T1000 (cell line): ENCODE measurements at regions not wholly inside any gene's neighbourhood (a gene's known extent, or its start where the extent isn't known, plus 50 kb on each side); places are given as distances from the start of the nearest gene placed in this dataset.

Source experiments
- DNase-seq: peaks from one replicate; lab custom pipeline; 2025; ENCODE audit warnings: mixed read lengths; lab: John Stamatoyannopoulos, UW

DNA sequence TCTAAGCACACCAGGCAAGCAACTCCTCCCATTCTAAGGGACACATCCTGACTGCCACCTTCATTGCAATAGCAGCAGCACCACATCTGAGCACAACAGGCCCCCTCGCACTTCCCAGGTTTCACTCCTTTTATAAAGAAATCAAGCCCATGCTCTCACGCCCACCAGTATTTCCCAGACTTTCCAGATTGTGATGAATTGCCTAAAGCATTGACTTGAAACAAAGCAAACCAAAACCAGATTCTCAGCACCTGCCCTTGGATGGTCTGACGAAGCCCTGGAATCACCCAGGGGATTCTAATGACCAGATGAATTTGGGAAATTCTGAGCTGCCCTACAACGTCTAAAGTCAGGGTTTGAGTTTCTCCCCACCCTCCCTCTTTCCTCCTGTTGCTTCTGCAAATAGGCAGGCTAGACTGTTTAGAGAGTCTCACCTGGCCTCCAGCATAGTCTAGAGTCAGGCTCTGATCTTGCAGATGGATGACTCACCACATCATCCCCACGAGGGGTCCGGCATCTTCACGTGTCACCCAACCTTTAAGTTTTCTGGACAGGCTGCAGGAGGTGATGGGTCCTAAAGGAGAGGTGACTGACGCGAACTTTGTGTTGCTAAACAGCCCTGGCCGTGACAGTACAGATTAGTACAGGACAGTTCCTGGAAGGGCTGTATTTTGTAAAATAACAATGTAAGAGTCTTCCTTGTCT, 198.0 kb downstream of the SKIDA1 start:
- DNase-seq, result no peak

- no peak for DNase-seq
Measured at GRCh38 chr10:21326594-21327288, 198.7 kb downstream of the SKIDA1 start.

DNA sequence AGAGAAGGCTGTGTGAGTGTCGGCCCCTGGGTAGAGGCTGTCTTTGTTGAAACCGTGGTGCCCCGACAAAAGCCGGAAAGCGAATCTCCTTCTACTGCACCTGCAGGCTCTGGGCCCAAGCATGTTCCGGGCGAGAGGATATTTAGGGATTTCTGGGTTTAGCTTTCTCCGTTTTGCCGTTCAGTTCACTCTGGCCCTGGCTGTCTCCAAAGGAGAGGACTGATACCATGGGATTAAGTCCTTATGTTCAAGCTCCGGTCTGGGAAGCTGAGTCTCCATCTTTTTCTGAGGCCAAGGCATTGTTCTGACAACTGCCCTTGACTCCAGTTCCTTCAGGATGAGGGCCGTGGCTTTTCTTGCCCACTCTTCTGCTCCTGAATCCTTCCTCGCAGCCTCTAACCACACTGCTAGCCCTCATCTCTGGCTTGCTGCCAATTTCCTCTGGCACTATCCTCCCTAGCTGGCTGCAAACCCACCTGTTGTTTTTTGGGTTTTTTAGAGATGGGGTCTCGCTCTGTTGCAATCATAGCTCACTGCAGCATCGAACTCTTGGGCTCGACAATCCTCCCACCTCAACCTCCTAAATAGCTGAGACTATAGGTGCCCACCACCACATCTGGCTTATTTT, 206.8 kb downstream of the SKIDA1 start:
- DNase-seq, result no peak

GRCh38 chr10:21317902-21318301, 207.6 kb downstream of the SKIDA1 start:
- DNase-seq, result no peak

DNA sequence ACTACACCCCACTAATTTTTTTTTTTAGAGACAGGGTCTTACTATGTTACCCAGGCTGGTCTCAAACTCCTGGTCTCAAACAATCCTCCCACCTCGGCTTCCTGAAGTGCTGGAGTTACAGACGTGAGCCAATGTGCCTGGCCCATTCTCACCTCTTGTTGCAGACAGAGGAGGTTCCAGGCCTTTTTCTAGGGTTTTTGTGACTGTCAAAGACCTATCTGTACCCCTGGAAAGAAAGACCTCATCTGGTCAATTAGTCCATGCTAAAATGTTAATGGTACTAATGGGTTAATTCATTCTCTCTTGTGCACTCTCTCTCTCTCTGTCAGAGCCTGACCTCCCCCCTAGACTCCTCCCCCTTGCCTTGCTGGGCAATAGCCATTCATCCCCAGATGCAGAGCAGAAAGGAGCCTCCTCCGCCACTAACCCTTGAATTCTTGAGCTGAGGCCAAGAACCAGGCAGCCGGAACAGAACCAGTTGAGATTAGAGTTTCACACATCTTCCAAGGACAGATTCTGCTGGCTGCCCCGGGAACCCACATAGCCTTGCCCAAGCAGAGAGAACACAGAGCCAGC, 209.7 kb downstream of the SKIDA1 start:
- peak; percentile 53 for DNase-seq

- DNase-seq, result no peak
Measured at GRCh38 chr10:21314906-21315644, 210.4 kb downstream of the SKIDA1 start.

DNA sequence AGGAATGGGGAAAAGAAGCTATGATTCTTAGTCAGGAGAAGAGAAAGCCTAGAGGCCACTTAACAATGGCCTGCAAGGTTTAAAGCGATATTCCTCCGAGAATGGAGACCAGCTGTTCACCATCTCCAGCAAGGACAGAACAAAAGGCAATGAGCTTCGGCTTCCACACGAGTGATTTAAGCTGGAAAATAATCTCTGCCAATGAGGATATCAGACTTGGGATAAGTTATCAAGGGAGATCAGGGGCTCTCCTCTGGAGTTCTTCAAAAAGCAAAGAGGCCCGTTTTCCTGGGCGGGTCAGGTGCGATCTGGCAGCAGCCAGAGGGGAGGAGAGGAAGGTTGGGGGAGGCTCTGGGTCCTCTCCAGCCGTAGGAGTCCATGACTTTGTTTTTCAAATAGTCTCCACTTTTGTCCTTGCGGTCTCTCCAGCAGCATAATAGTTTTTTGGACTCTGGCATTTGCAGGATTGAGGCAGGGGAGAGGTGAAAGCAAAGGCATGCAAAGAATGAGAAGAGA, 211.3 kb downstream of the SKIDA1 start:
- DNase-seq, result no peak

DNA sequence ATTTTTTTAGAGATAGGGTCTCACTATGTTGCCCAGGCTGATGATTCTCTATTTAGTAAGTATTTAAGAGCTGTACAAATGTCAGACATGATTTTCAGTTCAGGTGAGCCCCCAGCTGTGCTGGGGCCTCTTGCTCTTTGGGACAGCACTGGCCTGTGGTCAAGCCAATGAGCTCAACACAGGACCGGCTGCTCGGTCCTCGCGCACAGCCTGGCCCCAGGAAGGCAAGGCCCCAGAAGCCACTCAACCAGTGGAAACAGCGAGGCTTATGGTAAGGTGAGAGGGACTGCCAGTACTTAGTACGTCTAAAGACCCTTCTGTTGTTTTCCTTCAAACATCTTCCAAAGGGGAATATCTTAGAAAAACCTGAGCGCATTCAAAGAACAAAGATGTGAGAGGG, 211.8 kb downstream of the SKIDA1 start:
- no peak for DNase-seq

GRCh38 chr10:21311426-21311825, 214.1 kb downstream of the SKIDA1 start:
- no peak for DNase-seq

DNA sequence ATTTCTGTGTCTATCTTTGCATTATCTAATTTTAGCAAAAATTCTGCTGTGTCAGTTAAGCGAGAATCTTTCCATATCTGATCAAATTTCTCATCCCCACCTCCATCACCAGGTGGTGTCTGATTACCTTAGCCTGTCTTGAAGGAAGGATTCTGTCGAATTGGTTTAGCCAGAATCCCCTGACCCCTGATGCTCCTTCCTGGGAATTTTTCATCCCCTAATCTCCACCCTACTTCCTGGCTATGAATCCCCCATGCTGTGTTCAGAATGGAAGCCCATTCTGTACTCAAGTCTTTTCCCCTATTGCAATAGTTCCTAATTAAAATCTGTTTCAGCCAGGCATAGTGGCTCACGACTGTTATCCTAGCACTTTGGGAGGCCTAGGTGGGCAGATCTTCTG, 216.1 kb downstream of the SKIDA1 start:
- DNase-seq, result no peak

DNA sequence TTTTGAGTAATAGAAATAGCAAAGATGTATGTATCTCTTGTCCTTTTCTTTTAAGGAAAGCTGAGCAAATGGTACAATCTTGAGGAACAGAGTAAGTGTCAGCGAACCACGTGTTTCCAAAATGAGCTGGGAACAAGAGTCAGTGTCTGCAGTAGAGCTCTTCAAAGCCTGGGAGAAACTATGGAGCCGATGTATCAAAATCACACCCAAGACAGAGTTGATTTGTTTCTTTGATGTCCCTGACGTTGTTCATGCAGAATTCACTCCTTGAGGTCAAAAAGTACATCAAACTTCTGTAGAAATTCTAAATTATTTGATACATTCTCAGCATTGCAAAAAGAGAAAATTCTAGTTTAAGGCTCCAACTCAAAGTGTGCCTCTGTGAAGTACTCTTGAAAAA, 216.5 kb downstream of the SKIDA1 start:
- no peak for DNase-seq

GRCh38 chr10:21308018-21308417, 217.5 kb downstream of the SKIDA1 start:
- no peak for DNase-seq

DNA sequence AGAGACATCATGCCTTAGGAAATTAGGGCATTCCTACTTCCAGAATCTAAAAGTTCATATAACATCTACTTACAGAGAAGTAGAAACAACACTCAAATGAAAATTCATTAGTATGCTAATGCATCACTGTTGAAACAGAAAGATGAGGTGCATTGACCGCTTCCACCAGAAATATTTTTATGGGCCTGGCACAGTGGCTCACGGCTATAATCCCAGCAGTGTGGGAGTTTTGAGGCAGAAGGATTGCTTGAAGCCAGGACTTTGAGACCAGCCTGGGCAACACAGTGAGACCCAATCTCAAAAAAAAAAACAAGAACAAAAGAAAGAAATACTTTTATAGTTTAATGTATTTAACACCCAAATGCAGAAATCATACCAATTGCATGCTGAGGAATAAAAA, 220.9 kb downstream of the SKIDA1 start:
- DNase-seq, result no peak

DNA sequence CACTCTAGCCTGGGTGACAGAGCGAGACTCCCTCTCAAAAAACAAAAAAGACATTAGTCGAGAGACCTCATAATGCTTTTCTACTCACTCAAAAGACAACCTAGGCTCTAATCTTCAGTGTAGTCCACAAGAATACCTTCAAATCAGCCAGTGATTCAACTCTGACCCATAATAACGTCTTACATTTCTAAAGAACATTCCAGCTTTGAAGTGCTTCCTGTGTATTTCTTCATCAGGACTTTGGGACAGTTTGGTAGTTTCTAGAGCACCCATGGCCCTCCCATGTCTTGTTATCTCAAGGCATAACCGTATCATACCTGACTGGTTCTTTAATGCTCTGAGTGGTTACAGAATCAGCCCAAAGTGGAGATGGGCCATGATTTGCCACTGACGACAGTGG, 221.3 kb downstream of the SKIDA1 start:
- no peak for DNase-seq

DNA sequence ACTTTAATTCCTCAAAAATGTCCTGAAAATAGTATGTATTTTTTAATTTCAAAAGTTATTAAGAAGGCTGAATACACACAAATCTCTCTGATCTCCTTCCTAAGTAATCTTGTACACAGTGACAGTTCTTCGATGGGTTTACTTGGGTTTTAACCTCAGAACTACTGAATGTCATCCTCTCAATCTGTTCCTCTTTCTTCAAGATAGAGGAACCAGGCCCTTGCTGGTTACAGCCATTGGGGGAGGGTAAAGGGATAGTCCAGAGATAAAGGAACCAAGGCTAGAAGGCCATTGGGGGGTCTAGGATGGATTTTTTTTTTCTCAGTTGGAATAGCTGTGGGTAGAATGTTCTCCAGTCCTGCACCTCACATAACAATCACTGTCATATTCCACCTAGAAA, 224.9 kb downstream of the SKIDA1 start:
- no peak for DNase-seq

DNA sequence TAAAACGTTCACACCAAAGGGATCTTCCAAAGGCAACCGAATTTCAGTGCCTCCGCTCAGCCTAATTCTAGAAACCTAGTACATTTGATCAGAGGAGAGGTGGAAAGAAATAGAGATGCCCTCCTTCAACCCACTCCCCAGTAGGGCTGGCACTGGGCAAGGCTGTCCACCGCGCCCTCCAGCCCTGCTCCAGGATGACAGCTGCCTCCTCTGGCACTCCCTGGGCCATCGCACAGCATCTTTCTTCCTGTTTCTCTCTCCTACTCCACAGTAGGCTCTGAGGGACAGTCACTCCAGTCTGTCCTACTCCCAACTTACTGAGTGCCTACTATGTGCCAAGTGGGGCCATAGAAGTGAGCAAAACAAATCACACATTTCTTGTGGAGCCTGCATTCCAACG, 226.2 kb downstream of the SKIDA1 start:
- DNase-seq, result no peak

- no peak for DNase-seq
Measured at GRCh38 chr10:21298701-21299100, 226.8 kb downstream of the SKIDA1 start.

DNA sequence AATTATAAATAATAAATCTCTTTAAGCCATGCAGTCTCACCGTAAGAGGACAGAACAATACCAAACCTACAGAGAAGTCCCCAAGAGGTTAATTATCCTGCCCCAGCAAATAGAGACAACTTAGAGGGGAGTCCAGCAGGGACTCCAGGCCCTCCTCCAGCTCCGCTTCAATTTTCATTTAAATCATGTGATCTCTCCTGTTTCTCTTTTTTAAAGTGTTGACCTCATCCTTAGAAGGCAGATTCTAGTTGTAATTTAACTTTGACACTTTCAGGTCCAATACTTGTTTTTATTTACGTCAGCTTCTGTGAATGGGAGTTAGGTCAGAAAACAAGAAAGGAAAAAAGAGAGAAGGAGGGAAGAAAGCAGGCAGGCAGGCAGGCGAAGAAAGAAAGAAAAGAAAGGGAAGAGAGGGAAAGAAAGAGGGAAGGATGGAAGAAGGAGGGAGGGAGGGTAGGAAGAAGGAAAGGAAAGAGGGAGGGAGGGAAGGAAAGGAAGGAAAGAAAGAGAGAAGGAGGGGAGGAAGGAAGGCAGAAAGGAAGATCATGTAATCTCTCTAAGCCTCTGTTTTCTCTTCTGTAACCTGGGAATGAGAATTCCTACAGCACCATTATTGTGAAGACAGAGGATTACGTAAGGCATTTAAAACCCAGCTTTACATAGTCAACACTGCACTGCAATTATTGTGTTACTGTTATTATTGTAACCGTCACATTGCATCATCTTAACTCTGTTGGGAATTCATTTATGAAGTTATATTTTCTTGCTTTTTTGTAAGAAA, 227.7 kb downstream of the SKIDA1 start:
- no peak for DNase-seq

DNA sequence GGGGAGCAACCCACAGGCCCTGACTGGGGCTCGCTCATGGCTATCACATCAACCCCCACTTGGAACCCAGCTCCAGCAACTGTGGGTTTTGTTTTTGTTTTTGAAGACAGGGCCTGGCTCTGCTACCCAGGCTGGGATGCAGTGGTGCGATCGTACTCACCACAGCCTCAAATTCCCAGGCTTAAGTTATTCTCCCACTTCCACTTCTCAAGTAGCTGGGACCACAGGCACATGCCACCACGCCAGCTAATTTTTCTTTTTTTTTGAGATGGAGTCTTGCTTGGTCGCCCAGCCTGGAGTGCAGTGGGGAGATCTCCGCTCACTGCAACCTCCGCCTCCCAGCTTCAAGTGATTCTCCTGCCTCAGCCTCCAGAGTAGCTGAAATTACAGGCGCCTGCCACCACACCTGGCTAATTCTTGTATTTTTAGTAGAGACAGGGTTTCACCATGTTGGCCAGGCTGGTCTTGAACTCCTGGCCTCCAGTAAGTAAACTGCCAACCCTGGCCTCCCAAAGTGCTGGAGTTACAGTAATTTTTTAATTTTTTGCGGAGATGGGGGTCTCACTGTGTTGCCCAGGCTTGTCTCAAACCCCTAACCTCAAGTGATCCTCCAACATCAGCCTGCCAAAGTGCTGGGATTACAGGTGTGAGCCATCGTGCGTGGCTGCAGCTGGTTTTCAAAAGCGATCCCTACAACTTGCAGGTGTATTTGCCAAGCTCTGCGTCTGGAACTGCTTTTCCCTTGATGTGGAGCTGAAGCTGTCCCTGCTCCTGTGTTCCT, 228.7 kb downstream of the SKIDA1 start:
- DNase-seq, result no peak
